HG02588 (cell line): ENCODE measurements at regions not wholly inside any gene's neighbourhood (a gene's known extent, or its start where the extent isn't known, plus 50 kb on each side); places are given as distances from the start of the nearest gene placed in this dataset.
"Not testable (repeated sequence)": the region's sequence is repeated elsewhere in the genome, so short reads cannot be mapped to it uniquely, and the experiment has no call there.

Source experiments
- ATAC-seq: cut with Tn5 transposase; IDR thresholded peaks from one replicate; pipeline ENCODE4 v1.9.1; 2021; ENCODE audit warnings: mild to moderate bottlenecking, moderate library complexity; ENCODE audit not compliant: unreplicated experiment

GRCh38 chr17:45646288-45646988 is 137.7 kb upstream of the CRHR1 start:
- ATAC-seq, result no peak

- no peak for ATAC-seq
These were observed 135.5 kb upstream of the CRHR1 start for GRCh38 chr17:45648642-45649041.

- ATAC-seq, result no peak
These were observed 134.3 kb upstream of the CRHR1 start for GRCh38 chr17:45649796-45650195.

GRCh38 chr17:45650561-45650960 is 133.6 kb upstream of the CRHR1 start:
- ATAC-seq, result no peak

GRCh38 chr17:45651145-45651709 is 132.9 kb upstream of the CRHR1 start:
- ATAC-seq, result no peak

GRCh38 chr17:45653616-45654015 is 130.5 kb upstream of the CRHR1 start:
- ATAC-seq, result no peak

- ATAC-seq, result no peak
These were observed 127.5 kb upstream of the CRHR1 start for GRCh38 chr17:45656527-45657181.

GRCh38 chr17:45660474-45660873 is 123.6 kb upstream of the CRHR1 start:
- no peak for ATAC-seq

GRCh38 chr17:45662432-45662831 is 121.7 kb upstream of the CRHR1 start:
- ATAC-seq, result no peak

GRCh38 chr17:45663772-45664171 is 120.3 kb upstream of the CRHR1 start:
- no peak for ATAC-seq

GRCh38 chr17:45664921-45665320 is 119.2 kb upstream of the CRHR1 start:
- no peak for ATAC-seq

GRCh38 chr17:45666046-45666600 is 118.0 kb upstream of the CRHR1 start:
- no peak for ATAC-seq

GRCh38 chr17:45666641-45667040 is 117.5 kb upstream of the CRHR1 start:
- no peak for ATAC-seq

- ATAC-seq, result no peak
These were observed 116.4 kb upstream of the CRHR1 start for GRCh38 chr17:45667591-45668171.

GRCh38 chr17:45668316-45668715 is 115.8 kb upstream of the CRHR1 start:
- ATAC-seq, result no peak

GRCh38 chr17:45672301-45672700 is 111.8 kb upstream of the CRHR1 start:
- ATAC-seq, result no peak

GRCh38 chr17:45672792-45673191 is 111.3 kb upstream of the CRHR1 start:
- ATAC-seq, result no peak

- not testable (repeated sequence) for ATAC-seq
These were observed 110.4 kb upstream of the CRHR1 start for GRCh38 chr17:45673759-45674158.

GRCh38 chr17:45675012-45675411 is 109.1 kb upstream of the CRHR1 start:
- ATAC-seq, result no peak

GRCh38 chr17:45675892-45676291 is 108.2 kb upstream of the CRHR1 start:
- ATAC-seq, result no peak

GRCh38 chr17:45676695-45677094 is 107.4 kb upstream of the CRHR1 start:
- ATAC-seq, result no peak

- ATAC-seq, result no peak
These were observed 106.3 kb upstream of the CRHR1 start for GRCh38 chr17:45677770-45678169.
